ENCODE measurements at regions not wholly inside any gene's neighbourhood (a gene's known extent, or its start where the extent isn't known, plus 50 kb on each side); places are given as distances from the start of the nearest gene placed in this dataset.

DNA sequence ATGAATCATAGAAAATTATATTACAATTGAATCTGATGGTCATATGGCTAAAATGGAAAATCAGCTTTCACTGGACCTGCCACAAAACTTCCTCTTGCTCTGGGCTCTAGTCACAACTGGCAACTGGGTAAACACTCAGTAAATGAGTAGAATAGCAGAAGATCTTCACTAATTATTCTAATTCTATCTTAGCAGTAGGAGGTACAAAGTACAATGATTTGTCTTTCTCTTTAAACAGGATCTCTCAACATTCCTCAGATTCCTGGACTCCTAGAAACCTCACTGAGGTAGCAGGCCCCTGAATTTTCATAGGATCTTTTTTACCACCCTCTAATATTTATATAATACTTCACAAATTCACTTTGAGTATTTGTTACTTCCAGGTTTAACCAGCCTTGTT, 239.9 kb upstream of the SMARCA2 start:
- intact Hi-C loops (cut with micrococcal nuclease): no loop called here
- H3K4me3 Mint-ChIP-seq: no peak overlapping the region
- POLR2A ChIA-PET: no interaction called here

DNA sequence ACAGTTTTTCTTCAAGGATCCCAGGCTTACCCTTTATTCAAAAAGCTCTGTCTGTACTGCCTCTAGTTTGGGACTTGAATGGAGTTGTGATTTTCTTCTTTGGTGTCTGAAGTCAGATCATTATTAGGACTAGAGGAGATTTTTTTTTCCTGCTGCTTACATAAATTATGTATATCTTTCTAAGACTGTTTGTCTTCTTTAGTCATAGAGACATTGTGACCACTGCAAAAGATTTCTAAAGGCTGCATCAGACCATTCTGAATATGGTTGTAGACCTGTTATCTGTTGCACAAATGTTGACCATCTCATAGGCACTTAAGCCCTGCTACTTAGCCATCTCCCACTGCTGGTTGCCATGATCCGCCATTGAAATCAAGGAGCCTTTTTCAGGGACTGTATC, 238.5 kb upstream of the SMARCA2 start:
- H3K4me1 Mint-ChIP-seq (ENCODE audit: low read depth): no peaks in the 10 kb centered on the region
- POLR2A ChIA-PET: interaction anchor here (0.6 kb wide), 1 partner anchor 94 kb away, joined by 3 read pairs; no protein-coding TSS in a partner anchor
- no peaks in the 10 kb centered on the region for H3K9me3 Mint-ChIP-seq
- H3K36me3 Mint-ChIP-seq (ENCODE audit: low read depth): no peaks in the 10 kb centered on the region
- ATAC-seq: no peak
- H3K4me3 Mint-ChIP-seq: no peak overlapping the region
- intact Hi-C loops (cut with micrococcal nuclease): no loop called here
- H3K27ac Mint-ChIP-seq: no peak overlapping the region
- no peak for DNase-seq
- H3K27me3 Mint-ChIP-seq: peaks cover 1% of the 10 kb centered on the region
- TF ChIP-seq, protein P1, sequence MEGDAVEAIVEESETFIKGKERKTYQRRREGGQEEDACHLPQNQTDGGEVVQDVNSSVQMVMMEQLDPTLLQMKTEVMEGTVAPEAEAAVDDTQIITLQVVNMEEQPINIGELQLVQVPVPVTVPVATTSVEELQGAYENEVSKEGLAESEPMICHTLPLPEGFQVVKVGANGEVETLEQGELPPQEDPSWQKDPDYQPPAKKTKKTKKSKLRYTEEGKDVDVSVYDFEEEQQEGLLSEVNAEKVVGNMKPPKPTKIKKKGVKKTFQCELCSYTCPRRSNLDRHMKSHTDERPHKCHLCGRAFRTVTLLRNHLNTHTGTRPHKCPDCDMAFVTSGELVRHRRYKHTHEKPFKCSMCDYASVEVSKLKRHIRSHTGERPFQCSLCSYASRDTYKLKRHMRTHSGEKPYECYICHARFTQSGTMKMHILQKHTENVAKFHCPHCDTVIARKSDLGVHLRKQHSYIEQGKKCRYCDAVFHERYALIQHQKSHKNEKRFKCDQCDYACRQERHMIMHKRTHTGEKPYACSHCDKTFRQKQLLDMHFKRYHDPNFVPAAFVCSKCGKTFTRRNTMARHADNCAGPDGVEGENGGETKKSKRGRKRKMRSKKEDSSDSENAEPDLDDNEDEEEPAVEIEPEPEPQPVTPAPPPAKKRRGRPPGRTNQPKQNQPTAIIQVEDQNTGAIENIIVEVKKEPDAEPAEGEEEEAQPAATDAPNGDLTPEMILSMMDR (IDR thresholded peaks at IDR 0.05): no peak
- CTCF ChIA-PET: no interaction called here

More for the DNA sequence above, 239.9 kb upstream of the SMARCA2 start:
- H3K27me3 Mint-ChIP-seq: no peaks in the 10 kb centered on the region
- TF ChIP-seq, protein P1 (IDR thresholded peaks at IDR 0.05): no peak
- CTCF ChIA-PET: no interaction called here
- no peak overlapping the region for H3K27ac Mint-ChIP-seq
- H3K9me3 Mint-ChIP-seq: no peaks in the 10 kb centered on the region
- H3K4me1 Mint-ChIP-seq (ENCODE audit: low read depth): no peaks in the 10 kb centered on the region
- no peak for ATAC-seq
- DNase-seq: no peak
- no peaks in the 10 kb centered on the region for H3K36me3 Mint-ChIP-seq (ENCODE audit: low read depth)

DNA sequence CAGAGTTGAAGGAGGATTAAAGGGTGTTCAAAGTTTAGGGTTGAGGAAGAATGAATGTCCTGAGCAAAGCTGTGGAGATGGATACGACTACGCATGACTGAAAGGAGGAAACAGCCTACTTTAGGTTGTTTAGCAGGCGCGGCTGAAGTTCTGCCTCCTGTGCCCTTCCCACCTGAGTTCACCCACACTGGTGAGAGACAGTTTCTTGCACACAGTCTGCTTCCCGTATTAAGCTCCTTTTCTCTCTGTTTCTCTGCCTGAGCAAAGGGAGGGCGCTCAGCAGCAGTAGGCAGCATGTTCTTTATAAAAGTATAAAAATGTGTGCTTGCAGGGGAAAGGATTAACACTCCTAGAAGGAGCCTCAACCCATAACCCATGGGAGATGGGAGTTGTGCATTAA, 224.0 kb upstream of the SMARCA2 start:
- TF ChIP-seq, protein P1 (IDR thresholded peaks at IDR 0.05): no peak
- H3K9me3 Mint-ChIP-seq: no peaks in the 10 kb centered on the region
- intact Hi-C loops (cut with micrococcal nuclease): no loop called here
- H3K4me3 Mint-ChIP-seq: no peak overlapping the region
- H3K4me1 Mint-ChIP-seq (ENCODE audit: low read depth): no peaks in the 10 kb centered on the region
- ChIA-PET POLR2A (no interaction called here), CTCF (interaction anchor here (1.1 kb wide), 1 partner anchor 13 kb away, joined by 3 read pairs; no protein-coding TSS in a partner anchor)
- ATAC-seq (no peak), DNase-seq (no peak)
- H3K36me3 Mint-ChIP-seq (ENCODE audit: low read depth): no peaks in the 10 kb centered on the region
- H3K27ac Mint-ChIP-seq: no peak overlapping the region
- H3K27me3 Mint-ChIP-seq: peaks cover 8% of the 10 kb centered on the region

DNA sequence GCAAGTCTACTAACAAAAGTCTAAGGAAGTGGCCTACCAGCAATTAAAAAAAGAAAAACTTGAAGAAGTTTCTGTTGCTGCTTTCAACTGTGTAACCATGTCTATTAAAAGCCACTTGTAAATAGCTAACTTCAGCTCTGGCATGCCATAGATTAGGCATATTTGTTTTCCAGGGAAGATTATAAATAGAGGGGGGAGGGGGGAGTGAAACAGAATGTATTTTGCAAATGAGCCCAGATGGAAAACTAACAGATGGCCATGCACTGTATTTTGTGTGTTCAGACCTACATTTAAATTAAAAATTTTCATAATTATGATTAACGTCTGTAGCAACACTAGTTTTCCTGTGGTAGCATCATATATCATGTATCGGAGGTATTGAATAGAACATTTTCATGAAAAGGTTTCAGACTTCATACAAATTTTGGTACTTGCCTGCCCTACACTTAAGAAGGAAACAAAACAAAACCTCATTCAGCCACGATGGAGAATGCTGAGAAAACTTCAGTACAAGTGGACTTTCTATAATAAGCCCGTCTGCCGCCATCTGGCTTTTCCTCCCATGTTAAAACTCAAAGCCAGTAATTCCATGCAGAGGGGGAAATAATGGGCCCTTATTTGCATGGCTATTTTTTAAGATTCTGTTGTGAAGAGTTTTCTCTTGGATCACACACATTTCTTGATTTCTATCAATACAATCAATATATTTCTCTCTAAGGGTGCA, 220.4 kb upstream of the SMARCA2 start:
- no peak for ATAC-seq
- DNase-seq: no peak
- H3K4me3 Mint-ChIP-seq: no peak overlapping the region
- H3K27ac Mint-ChIP-seq: no peak overlapping the region
- H3K27me3 Mint-ChIP-seq: peaks cover 4% of the 10 kb centered on the region
- TF ChIP-seq, protein P1 (IDR thresholded peaks at IDR 0.05): no peak
- CTCF ChIA-PET: interaction anchor here (0.5 kb wide), 1 partner anchor 73 kb away, joined by 3 read pairs; no protein-coding TSS in a partner anchor
- intact Hi-C loops (cut with micrococcal nuclease): no loop called here
- H3K4me1 Mint-ChIP-seq (ENCODE audit: low read depth): no peaks in the 10 kb centered on the region
- H3K36me3 Mint-ChIP-seq (ENCODE audit: low read depth): no peaks in the 10 kb centered on the region
- POLR2A ChIA-PET: no interaction called here
- no peaks in the 10 kb centered on the region for H3K9me3 Mint-ChIP-seq

DNA sequence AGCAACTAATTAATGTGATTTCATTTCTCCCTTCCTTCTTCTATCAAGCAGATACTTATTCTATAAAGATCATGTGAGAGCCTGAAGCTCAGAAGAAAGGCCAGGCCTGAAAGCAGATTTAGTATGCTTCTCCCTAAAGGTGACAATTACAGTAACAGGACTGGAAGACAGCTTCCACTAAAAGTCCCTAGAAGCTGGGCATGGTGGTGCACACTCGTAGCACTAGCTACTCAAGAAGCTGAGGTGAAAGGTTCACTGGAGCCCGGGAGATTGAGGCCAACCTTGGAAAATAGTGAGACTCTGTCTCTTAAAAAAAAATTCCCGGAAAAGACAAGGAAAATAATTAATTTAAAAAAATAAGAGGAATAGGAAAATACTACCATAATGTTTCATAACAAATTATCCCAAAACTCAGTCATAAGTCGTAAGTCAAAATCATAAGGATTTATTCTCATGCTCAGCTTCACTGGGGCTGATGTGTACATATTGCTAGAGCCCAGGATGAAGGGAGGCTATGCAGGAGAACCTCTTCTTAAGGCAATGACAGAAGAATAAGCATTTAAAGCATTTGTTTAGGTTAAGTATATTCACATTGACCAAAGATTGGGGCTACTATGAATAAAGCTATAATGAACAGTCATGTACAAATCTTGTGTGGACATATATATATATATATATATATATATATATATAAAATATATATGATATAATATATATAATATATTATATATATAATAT, 210.8 kb upstream of the SMARCA2 start:
- Mint-ChIP-seq H3K4me3 (no peak overlapping the region), H3K27me3 (peaks cover 2% of the 10 kb centered on the region), H3K9me3 (no peaks in the 10 kb centered on the region), H3K36me3 (ENCODE audit: low read depth) (no peaks in the 10 kb centered on the region), H3K27ac (no peak overlapping the region), H3K4me1 (ENCODE audit: low read depth) (no peaks in the 10 kb centered on the region)
- TF ChIP-seq, protein P1 (IDR thresholded peaks at IDR 0.05): no peak
- ChIA-PET POLR2A (no interaction called here), CTCF (interaction anchor here (0.9 to 1.0 kb wide), 2 partner anchors 13 to 137 kb away, joined by 3 read pairs; no protein-coding TSS in a partner anchor)
- ATAC-seq (peak; percentile 69), DNase-seq (no peak)
- intact Hi-C loops (cut with micrococcal nuclease): no loop called here
